ENCODE measurements at regions not wholly inside any gene's neighbourhood (a gene's known extent, or its start where the extent isn't known, plus 50 kb on each side); places are given as distances from the start of the nearest gene placed in this dataset.

GRCh38 chr4:27930291-27930690, 1069.7 kb downstream of the STIM2 start:
- TF ChIP-seq, protein P1, sequence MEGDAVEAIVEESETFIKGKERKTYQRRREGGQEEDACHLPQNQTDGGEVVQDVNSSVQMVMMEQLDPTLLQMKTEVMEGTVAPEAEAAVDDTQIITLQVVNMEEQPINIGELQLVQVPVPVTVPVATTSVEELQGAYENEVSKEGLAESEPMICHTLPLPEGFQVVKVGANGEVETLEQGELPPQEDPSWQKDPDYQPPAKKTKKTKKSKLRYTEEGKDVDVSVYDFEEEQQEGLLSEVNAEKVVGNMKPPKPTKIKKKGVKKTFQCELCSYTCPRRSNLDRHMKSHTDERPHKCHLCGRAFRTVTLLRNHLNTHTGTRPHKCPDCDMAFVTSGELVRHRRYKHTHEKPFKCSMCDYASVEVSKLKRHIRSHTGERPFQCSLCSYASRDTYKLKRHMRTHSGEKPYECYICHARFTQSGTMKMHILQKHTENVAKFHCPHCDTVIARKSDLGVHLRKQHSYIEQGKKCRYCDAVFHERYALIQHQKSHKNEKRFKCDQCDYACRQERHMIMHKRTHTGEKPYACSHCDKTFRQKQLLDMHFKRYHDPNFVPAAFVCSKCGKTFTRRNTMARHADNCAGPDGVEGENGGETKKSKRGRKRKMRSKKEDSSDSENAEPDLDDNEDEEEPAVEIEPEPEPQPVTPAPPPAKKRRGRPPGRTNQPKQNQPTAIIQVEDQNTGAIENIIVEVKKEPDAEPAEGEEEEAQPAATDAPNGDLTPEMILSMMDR (IDR thresholded peaks at IDR 0.05): no peak
- no peak for TF ChIP-seq POLR2AphosphoS5 (IDR thresholded peaks at IDR 0.05)
- TF ChIP-seq POLR2A (IDR thresholded peaks at IDR 0.05): no peak
